Small intestine (tissue), 7 donors: ENCODE measurements at regions not wholly inside any gene's neighbourhood (a gene's known extent, or its start where the extent isn't known, plus 50 kb on each side); places are given as distances from the start of the nearest gene placed in this dataset.
"Not testable (repeated sequence)": the region's sequence is repeated elsewhere in the genome, so short reads cannot be mapped to it uniquely, and the experiment has no call there.

ENCODE experiments used
- DNase-seq, 2 donors: peaks; one replicate each; pipeline versions ENCODE4 v3.0.0 to v3.0.0-alpha.2; 2013
- FAIRE-seq: peaks from 2 replicates; lab custom pipeline; 2012; peaks lifted over from hg19 to GRCh38; lab: Jason Lieb, UNC
- H3K27ac ChIP-seq, 3 donors: one replicate each; pipeline ENCODE4 v1.5.1; 2013; ENCODE audit warnings: low read length in 2 of 3, mild to moderate bottlenecking in 2 of 3, control low read depth in 1 of 3, inconsistent platforms in 1 of 3, low read depth in 1 of 3, moderate library complexity in 1 of 3
- H3K27me3 ChIP-seq, 3 donors: one replicate each; pipeline ENCODE4 v1.6.1; 2013; ENCODE audit warnings: low read length in 3 of 3, inconsistent platforms in 1 of 3; ENCODE audit not compliant: control insufficient read depth in 3 of 3, insufficient read depth in 3 of 3
- H3K36me3 ChIP-seq, 3 donors: one replicate each; pipeline ENCODE4 v1.6.1; 2013; ENCODE audit warnings: low read length in 3 of 3, inconsistent platforms in 1 of 3, low read depth in 1 of 3, mild to moderate bottlenecking in 1 of 3, moderate library complexity in 1 of 3; ENCODE audit not compliant: control insufficient read depth in 3 of 3, insufficient read depth in 2 of 3
- H3K4me1 ChIP-seq, 3 donors: one replicate each; pipeline ENCODE4 v1.6.1; 2013; ENCODE audit warnings: low read length in 2 of 3, inconsistent platforms in 1 of 3, low read depth in 1 of 3, mild to moderate bottlenecking in 1 of 3, moderate library complexity in 1 of 3; ENCODE audit not compliant: control insufficient read depth in 3 of 3, insufficient read depth in 2 of 3
- H3K4me3 ChIP-seq, 3 donors: one replicate each; pipeline ENCODE4 v1.5.1; 2013; ENCODE audit warnings: low read length in 3 of 3, control low read depth in 1 of 3, inconsistent platforms in 1 of 3, low read depth in 1 of 3, mild to moderate bottlenecking in 1 of 3, moderate library complexity in 1 of 3
- H3K9me3 ChIP-seq, 2 donors: one replicate each; pipeline ENCODE4 v1.6.1; 2013; ENCODE audit warnings: low read depth in 1 of 2, low read length in 1 of 2; ENCODE audit not compliant: control insufficient read depth in 2 of 2, insufficient read depth in 1 of 2
- WGBS, 3 donors: extraction: QIAGEN DNeasy Blood & Tissue Kit; methylation state at CpG; one replicate each; pipeline ENCODE4 v1.1.7; 2013; 5-methylcytosine and 5-hydroxymethylcytosine counted together
- donor health status: healthy with polysubstance abuse.
- donor health status: control.
- donor health status: control.
- donor health status: Bipolar disorder and iron deficiency.
- donor health status: healthy.

DNA sequence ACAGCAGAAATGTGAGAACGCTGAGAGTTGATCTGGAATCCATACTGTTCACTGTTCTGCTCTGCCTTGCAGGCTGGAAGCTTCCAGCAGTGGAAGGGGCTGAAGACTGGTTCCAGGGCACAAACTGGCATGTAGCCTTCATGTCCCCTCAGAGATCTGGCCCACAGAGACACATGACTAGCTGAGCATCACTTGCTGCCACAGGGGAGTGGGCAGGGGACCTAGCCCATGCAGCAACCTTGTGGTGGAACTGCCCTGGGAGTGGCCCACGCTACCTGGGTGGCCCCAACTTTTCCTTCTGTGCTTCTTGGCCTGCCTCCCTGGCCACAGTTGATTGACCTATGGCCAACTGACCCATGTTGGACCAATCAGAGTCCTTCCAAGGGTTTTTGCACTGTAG lies 98.1 kb downstream of the TPRA1 start:
- Histone ChIP-seq H3K4me1 (no peaks in the 10 kb centered on the region), H3K27ac (no peak overlapping the region), H3K27me3 (peaks cover 0 to 6% (median 0%) of the 10 kb centered on the region in 3 donors), H3K9me3 (peaks cover 0 to 2% of the 10 kb centered on the region in 2 donors), H3K4me3 (no peak overlapping the region), H3K36me3 (no peaks in the 10 kb centered on the region)
- 59 to 79% (median 67%) methylated on average over 2 of the region's 2 CpGs for WGBS, 3 donors
- DNase-seq (no peak), FAIRE-seq (no peak)

DNA sequence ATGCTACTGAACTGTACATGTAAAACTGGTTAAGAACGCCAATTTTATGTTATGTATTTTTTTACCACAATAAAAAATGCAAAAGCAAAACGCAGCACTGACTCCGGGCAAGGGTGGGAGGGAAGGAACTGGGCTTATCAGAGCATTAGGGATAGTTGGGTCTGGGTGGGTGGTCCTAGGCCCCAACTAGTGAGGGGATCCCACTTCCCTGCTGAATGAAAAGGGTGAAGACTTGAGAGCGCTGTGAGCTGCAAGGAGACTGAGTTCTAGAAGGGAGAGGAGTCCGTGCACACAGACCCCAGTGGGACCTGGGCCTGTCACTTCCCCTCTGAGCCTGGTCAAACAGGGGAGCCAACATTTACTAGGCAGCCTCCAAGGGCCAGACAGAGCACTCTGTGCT lies 98.6 kb downstream of the TPRA1 start:
- Histone ChIP-seq H3K4me1 (no peaks in the 10 kb centered on the region), H3K27me3 (peaks cover 0 to 6% (median 0%) of the 10 kb centered on the region in 3 donors), H3K9me3 (peaks cover 0 to 2% of the 10 kb centered on the region in 2 donors), H3K36me3 (no peaks in the 10 kb centered on the region), H3K4me3 (no peak overlapping the region), H3K27ac (no peak overlapping the region)
- WGBS, 3 donors = 86 to 87% (median 87%) methylated on average over 5 of the region's 5 CpGs
- DNase-seq = no peak
- FAIRE-seq = no peak

DNA sequence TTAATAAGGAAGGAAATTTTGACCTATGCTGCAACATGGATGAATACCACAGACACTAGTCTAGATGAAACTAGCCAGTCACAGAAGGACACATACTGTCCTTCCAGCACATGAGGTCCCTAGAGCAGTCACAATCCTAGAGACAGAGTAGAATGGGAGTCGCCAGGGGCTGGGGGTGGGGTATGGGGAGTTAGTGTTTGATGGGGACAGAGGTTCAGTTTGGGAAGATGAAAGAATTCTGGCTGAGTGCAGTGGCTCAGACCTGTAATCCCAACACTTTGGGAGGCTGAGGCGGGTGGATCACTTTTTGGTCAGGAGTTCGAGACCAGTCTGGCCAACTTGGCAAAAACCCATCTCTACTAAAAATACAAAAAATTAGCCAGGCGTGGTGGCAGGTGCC lies 99.2 kb downstream of the TPRA1 start:
- no peak for FAIRE-seq

DNA sequence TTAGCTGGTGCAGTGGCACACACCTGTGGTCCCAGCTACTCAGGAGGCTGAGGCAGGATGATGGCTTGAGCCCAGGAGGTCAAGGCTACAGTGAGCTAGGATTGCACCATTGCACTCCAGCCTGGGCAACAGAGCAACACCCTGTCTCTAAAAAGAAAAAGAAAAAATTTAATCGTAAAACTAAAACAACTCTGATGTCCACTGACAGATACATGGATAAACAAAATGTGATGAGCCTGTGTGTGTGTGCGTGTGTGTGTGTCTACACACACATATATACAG lies 99.6 kb downstream of the TPRA1 start:
- H3K27ac ChIP-seq, H3K9me3 ChIP-seq: not testable (repeated sequence)
- 42 to 56% (median 56%) methylated on average over 2 of the region's 2 CpGs for WGBS, 3 donors

More for the DNA sequence above, 99.2 kb downstream of the TPRA1 start:
- H3K27ac ChIP-seq = no peak overlapping the region
- H3K4me3 ChIP-seq = no peak overlapping the region
- H3K9me3 ChIP-seq = peaks cover 0 to 2% of the 10 kb centered on the region in 2 donors
- peaks cover 0 to 6% (median 0%) of the 10 kb centered on the region in 3 donors for H3K27me3 ChIP-seq
- no peak for DNase-seq
- 81 to 84% (median 84%) methylated on average over 4 of the region's 4 CpGs for WGBS, 3 donors
- no peaks in the 10 kb centered on the region for H3K36me3 ChIP-seq
- no peaks in the 10 kb centered on the region for H3K4me1 ChIP-seq

DNA sequence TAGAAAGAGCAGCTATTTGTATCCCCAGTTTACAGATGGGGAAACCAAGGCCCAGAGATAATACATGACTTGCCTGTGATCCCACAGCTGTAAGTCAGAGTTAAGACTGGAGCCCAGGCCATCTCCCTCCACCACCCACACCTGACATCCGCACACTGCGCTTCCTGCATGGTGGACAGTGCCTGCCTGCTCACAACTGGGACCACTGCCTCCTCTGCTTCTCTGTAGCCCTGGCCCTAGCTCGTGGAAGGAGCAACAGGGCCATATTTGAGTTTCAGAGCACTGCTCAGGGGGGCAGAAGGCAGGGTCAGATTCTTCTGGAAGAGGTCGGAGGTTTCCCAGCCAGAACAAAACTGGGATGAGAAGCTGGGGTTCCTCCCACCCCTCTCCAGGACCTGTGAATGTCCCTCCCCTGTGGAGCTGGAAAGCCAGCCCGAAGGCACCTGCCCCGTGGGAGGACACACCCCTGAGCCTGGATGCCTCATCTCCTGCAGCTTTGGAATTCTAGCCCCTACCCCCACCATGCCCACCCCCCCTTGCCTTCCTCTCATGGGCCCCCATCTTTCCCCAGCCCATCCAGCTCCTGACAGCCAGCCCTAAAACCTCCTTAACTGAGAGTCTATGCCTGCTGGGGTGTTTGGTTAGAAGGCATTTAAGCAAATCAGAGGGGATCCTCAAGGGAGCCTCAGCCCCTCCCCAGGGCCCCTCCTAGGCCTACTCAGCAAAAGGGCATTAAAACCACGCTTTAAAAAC lies 100.1 kb downstream of the TPRA1 start:
- Histone ChIP-seq H3K9me3 (peaks cover 0 to 2% of the 10 kb centered on the region in 2 donors), H3K4me1 (no peaks in the 10 kb centered on the region), H3K36me3 (no peaks in the 10 kb centered on the region), H3K27me3 (peaks cover 0 to 4% (median 0%) of the 10 kb centered on the region in 3 donors), H3K4me3 (no peak overlapping the region), H3K27ac (no peak overlapping the region)
- 52 to 65% (median 62%) methylated on average over 7 of the region's 7 CpGs for WGBS, 3 donors
- DNase-seq = no peak
- FAIRE-seq = no peak

More for the DNA sequence above, 99.6 kb downstream of the TPRA1 start:
- not testable (repeated sequence) for H3K36me3 ChIP-seq, FAIRE-seq, H3K4me3 ChIP-seq, DNase-seq, H3K4me1 ChIP-seq, H3K27me3 ChIP-seq

DNA sequence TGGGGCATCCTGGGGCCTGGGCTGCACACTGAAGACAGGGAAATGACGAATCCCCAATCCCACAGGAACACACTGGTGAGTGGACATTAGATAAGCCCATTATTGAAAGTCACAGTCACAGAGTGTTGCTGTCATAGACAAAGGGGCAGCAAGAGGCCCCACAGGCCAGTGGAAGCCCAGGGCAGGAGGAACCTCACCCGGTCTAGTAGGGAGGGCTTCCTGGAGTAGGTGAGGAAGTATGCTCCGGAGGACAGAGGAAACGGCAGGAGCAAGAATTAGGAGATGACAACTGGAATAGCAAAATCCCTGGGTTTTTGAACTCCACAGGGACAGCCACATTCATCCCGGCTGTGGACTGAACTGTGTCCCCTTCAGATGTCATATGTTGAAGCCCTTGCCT lies 101.2 kb downstream of the TPRA1 start:
- Histone ChIP-seq H3K4me1 (no peaks in the 10 kb centered on the region), H3K27me3 (peaks cover 0 to 4% (median 0%) of the 10 kb centered on the region in 3 donors), H3K4me3 (no peak overlapping the region), H3K36me3 (no peaks in the 10 kb centered on the region), H3K27ac (no peak overlapping the region), H3K9me3 (peaks cover 0 to 2% of the 10 kb centered on the region in 2 donors)
- FAIRE-seq (no peak), DNase-seq (no peak)
- WGBS, 3 donors = 87 to 91% (median 89%) methylated on average over 5 of the region's 5 CpGs

DNA sequence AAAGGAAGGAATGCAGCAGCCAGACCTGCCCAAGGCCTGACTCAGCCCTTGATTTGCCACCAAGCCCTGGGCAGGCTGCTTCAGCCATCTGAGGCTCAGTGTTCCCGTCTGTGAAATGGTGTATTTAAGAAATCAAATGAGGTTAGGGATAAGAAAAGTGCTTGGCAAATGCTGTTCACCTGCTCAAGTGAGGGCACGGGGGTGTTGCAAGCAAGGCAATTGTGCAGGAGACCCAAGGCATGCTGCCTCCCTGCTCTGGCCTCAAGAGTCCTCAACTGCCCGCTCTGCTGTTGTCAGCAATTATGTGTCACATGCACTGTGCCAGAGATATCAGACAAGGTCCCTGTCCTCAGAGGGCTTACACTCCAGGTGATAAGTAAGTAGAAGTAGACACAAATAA lies 101.8 kb downstream of the TPRA1 start:
- peaks cover 0 to 4% (median 0%) of the 10 kb centered on the region in 3 donors for H3K27me3 ChIP-seq
- DNase-seq (no peak), FAIRE-seq (no peak)
- H3K4me3 ChIP-seq = no peak overlapping the region
- H3K27ac ChIP-seq = no peak overlapping the region
- no peaks in the 10 kb centered on the region for H3K36me3 ChIP-seq
- WGBS, 3 donors = 81 to 90% (median 89%) methylated on average over 3 of the region's 3 CpGs
- no peaks in the 10 kb centered on the region for H3K9me3 ChIP-seq
- H3K4me1 ChIP-seq = no peaks in the 10 kb centered on the region

DNA sequence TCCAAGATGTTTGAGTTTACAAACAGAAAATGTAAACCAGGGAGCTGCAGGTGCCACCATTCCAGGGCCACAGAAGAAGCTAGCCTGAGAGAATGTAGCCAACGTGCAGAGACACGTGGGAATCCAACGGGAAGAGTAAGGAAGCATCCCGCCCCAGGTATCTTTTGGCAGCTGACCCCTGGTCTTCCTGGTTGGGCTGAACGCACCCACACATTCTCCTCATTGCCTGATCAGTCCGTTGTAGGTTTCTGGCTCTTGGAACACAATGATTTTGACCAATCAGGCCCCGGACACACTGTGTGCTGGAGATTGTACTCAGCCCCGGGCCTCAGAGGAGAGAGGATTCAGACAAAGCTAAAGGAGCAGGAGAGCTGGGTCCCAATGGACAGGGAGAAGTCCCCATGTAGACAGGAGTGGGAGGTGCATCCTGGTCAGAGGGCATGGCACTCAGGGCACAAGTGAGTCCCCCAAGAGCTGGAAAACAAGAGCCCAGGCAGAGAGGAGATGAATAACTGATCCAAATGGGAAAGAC lies 102.3 kb downstream of the TPRA1 start:
- H3K36me3 ChIP-seq = no peaks in the 10 kb centered on the region
- H3K27me3 ChIP-seq = peaks cover 0 to 4% (median 0%) of the 10 kb centered on the region in 3 donors
- H3K4me3 ChIP-seq = no peak overlapping the region
- DNase-seq (no peak), FAIRE-seq (no peak)
- no peak overlapping the region for H3K27ac ChIP-seq
- no peaks in the 10 kb centered on the region for H3K4me1 ChIP-seq
- 48 to 68% (median 64%) methylated on average over 8 of the region's 8 CpGs for WGBS, 3 donors
- H3K9me3 ChIP-seq = no peaks in the 10 kb centered on the region
